UCSD-AML1 (cell line): ENCODE measurements at regions not wholly inside any gene's neighbourhood (a gene's known extent, or its start where the extent isn't known, plus 50 kb on each side); places are given as distances from the start of the nearest gene placed in this dataset.
"Not testable (repeated sequence)": the region's sequence is repeated elsewhere in the genome, so short reads cannot be mapped to it uniquely, and the experiment has no call there.

ENCODE experiments used
- DNase-seq: peaks from one replicate; lab custom pipeline; 2025; ENCODE audit not compliant: unreplicated experiment; lab: John Stamatoyannopoulos, UW

- no peak for DNase-seq
These were observed 193.2 kb downstream of the GOLGA6L6 start for GRCh38 chr15:20348291-20348899.

- no peak for DNase-seq
These were observed 195.4 kb downstream of the GOLGA6L6 start for GRCh38 chr15:20346082-20346805.

GRCh38 chr15:20345401-20345958 is 196.1 kb downstream of the GOLGA6L6 start:
- DNase-seq, result no peak

- no peak for DNase-seq
These were observed 196.8 kb downstream of the GOLGA6L6 start for GRCh38 chr15:20344601-20345400.

- not testable (repeated sequence) for DNase-seq
These were observed 198.0 kb downstream of the GOLGA6L6 start for GRCh38 chr15:20343395-20344211.

- not testable (repeated sequence) for DNase-seq
These were observed 198.8 kb downstream of the GOLGA6L6 start for GRCh38 chr15:20342601-20343394.

GRCh38 chr15:20341901-20342600 is 199.5 kb downstream of the GOLGA6L6 start:
- DNase-seq, result no peak

- DNase-seq, result no peak
These were observed 200.5 kb downstream of the GOLGA6L6 start for GRCh38 chr15:20340931-20341661.

GRCh38 chr15:20340331-20340811 is 201.2 kb downstream of the GOLGA6L6 start:
- no peak for DNase-seq

GRCh38 chr15:20339086-20339791 is 202.4 kb downstream of the GOLGA6L6 start:
- not testable (repeated sequence) for DNase-seq

- DNase-seq, result not testable (repeated sequence)
These were observed 202.9 kb downstream of the GOLGA6L6 start for GRCh38 chr15:20338671-20339070.

- not testable (repeated sequence) for DNase-seq
These were observed 204.4 kb downstream of the GOLGA6L6 start for GRCh38 chr15:20337238-20337637.

- DNase-seq, result not testable (repeated sequence)
These were observed 207.1 kb downstream of the GOLGA6L6 start for GRCh38 chr15:20334451-20334850.

GRCh38 chr15:20325751-20326150 is 215.8 kb downstream of the GOLGA6L6 start:
- not testable (repeated sequence) for DNase-seq

- not testable (repeated sequence) for DNase-seq
These were observed 224.5 kb downstream of the GOLGA6L6 start for GRCh38 chr15:20317132-20317531.

- not testable (repeated sequence) for DNase-seq
These were observed 230.5 kb downstream of the GOLGA6L6 start for GRCh38 chr15:20311014-20311680.

GRCh38 chr15:20310603-20311002 is 231.0 kb downstream of the GOLGA6L6 start:
- no peak for DNase-seq
